Transverse colon (tissue), 4 donors: ENCODE measurements at regions not wholly inside any gene's neighbourhood (a gene's known extent, or its start where the extent isn't known, plus 50 kb on each side); places are given as distances from the start of the nearest gene placed in this dataset.

Source experiments
- DNase-seq: peaks from one replicate; pipeline ENCODE4 v3.0.0-alpha.2; 2019
- H3K27ac ChIP-seq, 4 donors: fragments of 200-600 bp; sonication (generic); 2 replicates each; pipeline ENCODE4 v1.5.1; 2016 to 2018; ENCODE audit warnings: inconsistent platforms in 4 of 4
- H3K27me3 ChIP-seq: fragments of 200-600 bp; sonication (generic); 2 replicates; pipeline ENCODE4 v1.5.1; 2017; ENCODE audit warnings: inconsistent platforms
- H3K36me3 ChIP-seq, 4 donors: fragments of 200-600 bp; sonication (generic); 2 replicates each; pipeline ENCODE4 v1.5.1; 2017 to 2019; ENCODE audit warnings: inconsistent platforms in 4 of 4
- H3K4me1 ChIP-seq, 4 donors: fragments of 200-600 bp; sonication (generic); 2 replicates each; pipeline ENCODE4 v1.5.1; 2017 to 2020; ENCODE audit warnings: inconsistent platforms in 4 of 4
- H3K4me3 ChIP-seq, 4 donors: fragments of 200-600 bp; sonication (generic); 1 replicate in 1 of 4; 2 replicates in 3 of 4; pipeline versions ENCODE4 v1.5.1 to v1.6.1; 2017 to 2019; ENCODE audit warnings: inconsistent platforms in 4 of 4
- H3K9me3 ChIP-seq, 2 donors: fragments of 200-600 bp; sonication (generic); 2 replicates each; pipeline ENCODE4 v1.5.1; 2017 to 2019; ENCODE audit warnings: inconsistent platforms in 2 of 2
- CTCF ChIP-seq, 5 experiments: fragments of 200-600 bp in 3 of 5; fragments of 450-650 bp in 2 of 5; sonication (generic) in 3 of 5; IDR thresholded peaks; 1 replicate in 2 of 5; 2 replicates in 3 of 5; pipeline ENCODE4 v1.5.1; 2016 to 2017; ENCODE audit warnings: antibody characterized with exemption in 5 of 5, inconsistent platforms in 3 of 5, mild to moderate bottlenecking in 2 of 5, moderate library complexity in 1 of 5
- EP300 ChIP-seq: sonication (generic); formaldehyde crosslinking; IDR thresholded peaks from one replicate; pipeline ENCODE4 v1.6.1; 2017; ENCODE audit warnings: antibody characterized with exemption, low read depth
- POLR2A ChIP-seq: fragments of 450-650 bp; IDR thresholded peaks from one replicate; pipeline ENCODE4 v1.6.1; 2016; ENCODE audit warnings: antibody characterized with exemption, mild to moderate bottlenecking, moderate library complexity
- POLR2AphosphoS5 ChIP-seq, 3 donors: sonication (generic); formaldehyde crosslinking; IDR thresholded peaks; one replicate each; pipeline ENCODE4 v1.6.1; 2016; ENCODE audit warnings: antibody characterized with exemption in 3 of 3
- WGBS, 2 donors: methylation state at CpG; one replicate each; pipeline ENCODE4 v1.1.5; 2018; ENCODE audit warnings: low coverage in 1 of 2; 5-methylcytosine and 5-hydroxymethylcytosine counted together
- in situ Hi-C, 4 donors: fragments of 200-750 bp; cut with MboI; loops; one replicate each; pipeline versions ENCODE4 v1.15.0 to v1.15.1; 2017; ENCODE audit warnings: low sequenced_read_pairs in 3 of 4, low pct_ligation_motif_present in 1 of 4, low pct_unique_long_range_greater_than_20kb in 1 of 4
- intact Hi-C: fragments of 100-400 bp; cut with DNase I; formaldehyde crosslinking; loops from one replicate; pipeline ENCODE4 v1.15.1; 2023; ENCODE audit warnings: low total_unique reads

- no peak overlapping the region for H3K27ac ChIP-seq
- TF ChIP-seq EP300 = no peak
- no peak for TF ChIP-seq CTCF (IDR thresholded peaks at IDR 0.05)
- no peak for TF ChIP-seq POLR2AphosphoS5 (IDR thresholded peaks at IDR 0.05)
- no peak for TF ChIP-seq POLR2A
- H3K27me3 ChIP-seq = no peaks in the 10 kb centered on the region
- H3K4me3 ChIP-seq = no peak overlapping the region
- no peaks in the 10 kb centered on the region for H3K9me3 ChIP-seq
- H3K4me1 ChIP-seq = no peaks in the 10 kb centered on the region
- no peaks in the 10 kb centered on the region for H3K36me3 ChIP-seq
- WGBS, 2 donors = 78 to 83% methylated on average over 3 to 8 of the region's 8 CpGs
- in situ Hi-C loops (no loop called here), intact Hi-C loops (no loop called here)
- no peak for DNase-seq
These were observed 157.6 kb upstream of the TUT7 start for GRCh38 chr9:86511614-86512360.

GRCh38 chr9:86508208-86508903 is 154.1 kb upstream of the TUT7 start:
- peak overlapping the region in 1 of 4 donors; percentile 34 for H3K27ac ChIP-seq
- TF ChIP-seq POLR2A (no peak), POLR2AphosphoS5 (IDR thresholded peaks at IDR 0.05) (no peak), EP300 (no peak), CTCF (IDR thresholded peaks at IDR 0.05) (no peak)
- H3K4me3 ChIP-seq = no peak overlapping the region
- DNase-seq = no peak
- no peaks in the 10 kb centered on the region for H3K27me3 ChIP-seq
- intact Hi-C loops = no loop called here
- 83 to 84% methylated on average over 6 of the region's 6 CpGs for WGBS, 2 donors
- H3K36me3 ChIP-seq = no peaks in the 10 kb centered on the region
- in situ Hi-C loops = no loop called here
- H3K4me1 ChIP-seq = no peaks in the 10 kb centered on the region
- H3K9me3 ChIP-seq = no peaks in the 10 kb centered on the region

- Histone ChIP-seq H3K4me3 (no peak overlapping the region), H3K4me1 (no peaks in the 10 kb centered on the region), H3K27ac (peak overlapping the region in 2 of 4 donors; percentile 26 to 34), H3K27me3 (no peaks in the 10 kb centered on the region), H3K36me3 (no peaks in the 10 kb centered on the region), H3K9me3 (no peaks in the 10 kb centered on the region)
- TF ChIP-seq EP300 = no peak
- no peak for TF ChIP-seq CTCF (IDR thresholded peaks at IDR 0.05)
- in situ Hi-C loops (no loop called here), intact Hi-C loops (no loop called here)
- no peak for DNase-seq
- 60 to 71% methylated on average over 4 to 6 of the region's 6 CpGs for WGBS, 2 donors
These were observed 153.0 kb upstream of the TUT7 start for GRCh38 chr9:86507212-86507630.

GRCh38 chr9:86503942-86504341 is 149.7 kb upstream of the TUT7 start:
- intact Hi-C loops = no loop called here
- Histone ChIP-seq H3K27me3 (no peaks in the 10 kb centered on the region), H3K4me3 (no peak overlapping the region), H3K36me3 (no peaks in the 10 kb centered on the region), H3K4me1 (peaks cover 0 to 4% (median 0%) of the 10 kb centered on the region in 4 donors), H3K27ac (no peak overlapping the region), H3K9me3 (no peaks in the 10 kb centered on the region)
- TF ChIP-seq EP300 (no peak), CTCF (IDR thresholded peaks at IDR 0.05) (no peak), POLR2AphosphoS5 (IDR thresholded peaks at IDR 0.05) (no peak), POLR2A (no peak)
- 85 to 88% methylated on average over 3 to 6 of the region's 6 CpGs for WGBS, 2 donors
- in situ Hi-C loops = no loop called here
- no peak for DNase-seq
